ENCODE measurements at regions not wholly inside any gene's neighbourhood (a gene's known extent, or its start where the extent isn't known, plus 50 kb on each side); places are given as distances from the start of the nearest gene placed in this dataset.

GRCh38 chr9:85863875-85864274 is 77.1 kb upstream of the NAA35 start:
- TF ChIP-seq CTCF (IDR thresholded peaks at IDR 0.05) (no peak), POLR2A (IDR thresholded peaks at IDR 0.05) (no peak)
